Upper lobe of left lung (tissue), 6 donors: ENCODE measurements at regions not wholly inside any gene's neighbourhood (a gene's known extent, or its start where the extent isn't known, plus 50 kb on each side); places are given as distances from the start of the nearest gene placed in this dataset.
"Not testable (repeated sequence)": the region's sequence is repeated elsewhere in the genome, so short reads cannot be mapped to it uniquely, and the experiment has no call there.

Experiments used
- ATAC-seq, 2 donors: fragments of 200-7000 bp; cut with Tn5 transposase; one replicate each; pipeline ENCODE4 v1.9.1; 2022; ENCODE audit warnings: mild to moderate bottlenecking in 2 of 2, moderate library complexity in 2 of 2; ENCODE audit not compliant: low FRiP score in 2 of 2
- DNase-seq, 2 donors: peaks; one replicate each; pipeline ENCODE4 v3.0.0-alpha.2; 2019 to 2020
- H3K27ac ChIP-seq, 4 donors: fragments of 200-600 bp; sonication (generic); one replicate each; pipeline ENCODE4 v1.5.1; 2016 to 2019
- H3K27me3 ChIP-seq, 4 donors: fragments of 200-600 bp; sonication (generic); one replicate each; pipeline ENCODE4 v1.5.1; 2017 to 2019
- H3K36me3 ChIP-seq, 4 donors: fragments of 200-600 bp; sonication (generic); one replicate each; pipeline ENCODE4 v1.5.1; 2016 to 2019
- H3K4me1 ChIP-seq, 4 donors: fragments of 200-600 bp; sonication (generic); one replicate each; pipeline ENCODE4 v1.5.1; 2018 to 2019
- H3K4me3 ChIP-seq, 4 donors: fragments of 200-600 bp; sonication (generic); one replicate each; pipeline ENCODE4 v1.5.1; 2017 to 2019; ENCODE audit warnings: mild to moderate bottlenecking in 2 of 4, moderate library complexity in 1 of 4
- H3K9me3 ChIP-seq, 4 donors: fragments of 200-600 bp; sonication (generic); one replicate each; pipeline ENCODE4 v1.5.1; 2018 to 2019
- CTCF ChIP-seq, 6 experiments: fragments of 450-650 bp in 4 of 6; fragments of 200-600 bp in 2 of 6; sonication (generic) in 2 of 6; IDR thresholded peaks; one replicate each; pipeline ENCODE4 v1.5.1; 2016 to 2019; ENCODE audit warnings: antibody characterized with exemption in 6 of 6
- EP300 ChIP-seq, 4 donors: sonication (generic); formaldehyde crosslinking; IDR thresholded peaks; one replicate each; pipeline ENCODE4 v1.5.1; 2017; ENCODE audit warnings: antibody characterized with exemption in 4 of 4, control low read depth in 2 of 4
- POLR2A ChIP-seq, 4 donors: fragments of 450-650 bp; IDR thresholded peaks; one replicate each; pipeline ENCODE4 v1.5.1; 2016 to 2017; ENCODE audit warnings: antibody characterized with exemption in 4 of 4, mild to moderate bottlenecking in 2 of 4
- POLR2AphosphoS5 ChIP-seq, 2 donors: sonication (generic); formaldehyde crosslinking; IDR thresholded peaks; one replicate each; pipeline ENCODE4 v1.5.1; 2017; ENCODE audit warnings: antibody characterized with exemption in 2 of 2
- WGBS, 2 donors: methylation state at CpG; one replicate each; pipeline ENCODE4 v1.1.5; 2017 to 2018; 5-methylcytosine and 5-hydroxymethylcytosine counted together
- donor health status: DM: no; HTN: no; CAD: no; lungs with moderate emphysema.
- donor health status: DM: no; HTN: yes; CAD: no; lungs with severe emphysema.

GRCh38 chr15:44849701-44850403 lies 106.6 kb upstream of the TERB2 start:
- not testable (repeated sequence) for H3K27me3 ChIP-seq, ATAC-seq, DNase-seq, H3K36me3 ChIP-seq, H3K4me3 ChIP-seq, H3K27ac ChIP-seq, H3K9me3 ChIP-seq
- peak in 1 of 4 donors; percentile 34 for TF ChIP-seq EP300 (IDR thresholded peaks at IDR 0.05)
- H3K4me1 ChIP-seq, result peaks cover 3 to 17% (median 12%) of the 10 kb centered on the region in 4 donors
- 62 to 73% methylated on average over 6 of the region's 6 CpGs for WGBS, 2 donors

- H3K27me3 ChIP-seq, H3K9me3 ChIP-seq, H3K4me3 ChIP-seq, H3K36me3 ChIP-seq, H3K27ac ChIP-seq: not testable (repeated sequence)
- TF ChIP-seq CTCF (IDR thresholded peaks at IDR 0.05), result peak in 5 of 6 experiments; percentile 49 to 88 (median 79)
- DNase-seq, result peak in 1 of 2 donors; percentile 80
- ATAC-seq, result peak; percentile 91 to 95
- 17 to 32% methylated on average over 3 to 4 of the region's 4 CpGs for WGBS, 2 donors
- H3K4me1 ChIP-seq, result peaks cover 3 to 17% (median 12%) of the 10 kb centered on the region in 4 donors
These were observed 103.1 kb upstream of the TERB2 start for GRCh38 chr15:44853304-44853950.

- not testable (repeated sequence) for H3K27me3 ChIP-seq, H3K36me3 ChIP-seq, DNase-seq, H3K9me3 ChIP-seq, H3K27ac ChIP-seq, ATAC-seq, H3K4me3 ChIP-seq
- WGBS, 2 donors, result 57 to 67% methylated on average over 2 to 4 of the region's 4 CpGs
- peaks cover 3 to 17% (median 12%) of the 10 kb centered on the region in 4 donors for H3K4me1 ChIP-seq
These were observed 101.8 kb upstream of the TERB2 start for GRCh38 chr15:44854696-44855095.

GRCh38 chr15:44856284-44856683 lies 100.2 kb upstream of the TERB2 start:
- not testable (repeated sequence) for DNase-seq
- 58 to 78% methylated on average over 2 to 3 of the region's 3 CpGs for WGBS, 2 donors

GRCh38 chr15:44857164-44857710 lies 99.2 kb upstream of the TERB2 start:
- not testable (repeated sequence) for H3K4me3 ChIP-seq, H3K9me3 ChIP-seq, DNase-seq, ATAC-seq, H3K36me3 ChIP-seq, H3K27ac ChIP-seq, H3K27me3 ChIP-seq
- peaks cover 3 to 13% (median 11%) of the 10 kb centered on the region in 4 donors for H3K4me1 ChIP-seq
- WGBS, 2 donors, result 100% methylated on average over 3 of the region's 3 CpGs; no CpG with 5 or more reads in 1 of the 2 donors

More at GRCh38 chr15:44856284-44856683, 100.2 kb upstream of the TERB2 start:
- H3K4me1 ChIP-seq, result peaks cover 3 to 17% (median 12%) of the 10 kb centered on the region in 4 donors
- not testable (repeated sequence) for H3K9me3 ChIP-seq, H3K36me3 ChIP-seq, H3K27me3 ChIP-seq, H3K4me3 ChIP-seq, H3K27ac ChIP-seq, ATAC-seq

GRCh38 chr15:44859088-44859487 lies 97.4 kb upstream of the TERB2 start:
- not testable (repeated sequence) for H3K4me3 ChIP-seq, H3K27me3 ChIP-seq, H3K9me3 ChIP-seq, H3K27ac ChIP-seq, H3K4me1 ChIP-seq, H3K36me3 ChIP-seq, DNase-seq
- peak in 1 of 2 donors; percentile 40 for ATAC-seq
- 100% methylated on average over 2 of the region's 2 CpGs for WGBS, 2 donors

- ATAC-seq, H3K9me3 ChIP-seq, H3K27ac ChIP-seq, H3K36me3 ChIP-seq, H3K4me3 ChIP-seq, H3K27me3 ChIP-seq, DNase-seq, H3K4me1 ChIP-seq: not testable (repeated sequence)
- WGBS, 2 donors, result 87 to 96% methylated on average over 2 of the region's 2 CpGs
These were observed 96.3 kb upstream of the TERB2 start for GRCh38 chr15:44860168-44860567.

- no peak for ATAC-seq
These were observed 95.0 kb upstream of the TERB2 start for GRCh38 chr15:44861439-44861910.

More at GRCh38 chr15:44861439-44861910, 95.0 kb upstream of the TERB2 start:
- H3K4me1 ChIP-seq, result peaks cover 0 to 4% (median 0%) of the 10 kb centered on the region in 4 donors
- no peaks in the 10 kb centered on the region for H3K36me3 ChIP-seq
- H3K27me3 ChIP-seq, result no peaks in the 10 kb centered on the region
- DNase-seq, result peak in 1 of 2 donors; percentile 63
- no peaks in the 10 kb centered on the region for H3K9me3 ChIP-seq
- WGBS, 2 donors, result 97% methylated on average over 9 to 14 of the region's 14 CpGs
- H3K4me3 ChIP-seq, result no peak overlapping the region
- TF ChIP-seq POLR2A (IDR thresholded peaks at IDR 0.05), result no peak
- no peak for TF ChIP-seq EP300 (IDR thresholded peaks at IDR 0.05)
- TF ChIP-seq POLR2AphosphoS5 (IDR thresholded peaks at IDR 0.05), result no peak
- TF ChIP-seq CTCF (IDR thresholded peaks at IDR 0.05), result no peak
- H3K27ac ChIP-seq, result no peak overlapping the region
